IPS-18c (cell line): ENCODE measurements at regions not wholly inside any gene's neighbourhood (a gene's known extent, or its start where the extent isn't known, plus 50 kb on each side); places are given as distances from the start of the nearest gene placed in this dataset.
"Not testable (repeated sequence)": the region's sequence is repeated elsewhere in the genome, so short reads cannot be mapped to it uniquely, and the experiment has no call there.

Source experiments
- H3K4me3 ChIP-seq: 2 replicates; pipeline ENCODE4 v1.7.0; 2013; ENCODE audit warnings: low read depth, mild to moderate bottlenecking, low read length, moderate library complexity; ENCODE audit not compliant: insufficient read depth
- H3K9me3 ChIP-seq: one replicate; pipeline ENCODE4 v1.6.1; 2013; ENCODE audit warnings: mild to moderate bottlenecking, low read length, moderate library complexity; ENCODE audit not compliant: control insufficient read depth, insufficient read depth

- not testable (repeated sequence) for H3K4me3 ChIP-seq, H3K9me3 ChIP-seq
These were observed 215.6 kb downstream of the RTP5 start for GRCh38 chr2:242085024-242085674.

GRCh38 chr2:242085941-242086621 is 216.6 kb downstream of the RTP5 start:
- Histone ChIP-seq H3K9me3 (no peaks in the 10 kb centered on the region), H3K4me3 (no peak overlapping the region)

GRCh38 chr2:242088044-242088443 is 218.5 kb downstream of the RTP5 start:
- H3K9me3 ChIP-seq, result not testable (repeated sequence)
- peak overlapping the region; percentile 24; the same call in 1 of the 2 replicates for H3K4me3 ChIP-seq

GRCh38 chr2:242088471-242089212 is 219.1 kb downstream of the RTP5 start:
- H3K4me3 ChIP-seq, result peak overlapping the region; percentile 57
- no peaks in the 10 kb centered on the region for H3K9me3 ChIP-seq

GRCh38 chr2:242089213-242089549 is 219.7 kb downstream of the RTP5 start:
- H3K4me3 ChIP-seq, result peak overlapping the region; percentile 57; the same call in 1 of the 2 replicates
- H3K9me3 ChIP-seq, result not testable (repeated sequence)

GRCh38 chr2:242097278-242097677 is 227.7 kb downstream of the RTP5 start:
- not testable (repeated sequence) for H3K9me3 ChIP-seq, H3K4me3 ChIP-seq

- no peak overlapping the region for H3K4me3 ChIP-seq
These were observed 228.5 kb downstream of the RTP5 start for GRCh38 chr2:242098034-242098433.

GRCh38 chr2:242098445-242099128 is 229.1 kb downstream of the RTP5 start:
- no peaks in the 10 kb centered on the region for H3K9me3 ChIP-seq
- H3K4me3 ChIP-seq, result no peak overlapping the region

More at GRCh38 chr2:242098034-242098433, 228.5 kb downstream of the RTP5 start:
- no peaks in the 10 kb centered on the region for H3K9me3 ChIP-seq

GRCh38 chr2:242103093-242103492 is 233.6 kb downstream of the RTP5 start:
- H3K4me3 ChIP-seq, H3K9me3 ChIP-seq: not testable (repeated sequence)

GRCh38 chr2:242104202-242104956 is 234.8 kb downstream of the RTP5 start:
- not testable (repeated sequence) for H3K4me3 ChIP-seq, H3K9me3 ChIP-seq

GRCh38 chr2:242107065-242107464 is 237.5 kb downstream of the RTP5 start:
- H3K9me3 ChIP-seq, H3K4me3 ChIP-seq: not testable (repeated sequence)

- not testable (repeated sequence) for H3K4me3 ChIP-seq, H3K9me3 ChIP-seq
These were observed 239.4 kb downstream of the RTP5 start for GRCh38 chr2:242108797-242109500.

- H3K9me3 ChIP-seq, H3K4me3 ChIP-seq: not testable (repeated sequence)
These were observed 240.3 kb downstream of the RTP5 start for GRCh38 chr2:242109819-242110218.

- H3K4me3 ChIP-seq, H3K9me3 ChIP-seq: not testable (repeated sequence)
These were observed 242.4 kb downstream of the RTP5 start for GRCh38 chr2:242111954-242112353.

- H3K4me3 ChIP-seq, H3K9me3 ChIP-seq: not testable (repeated sequence)
These were observed 244.0 kb downstream of the RTP5 start for GRCh38 chr2:242113492-242113891.

- H3K4me3 ChIP-seq, H3K9me3 ChIP-seq: not testable (repeated sequence)
These were observed 247.1 kb downstream of the RTP5 start for GRCh38 chr2:242116676-242117075.

GRCh38 chr2:242117305-242117704 is 247.8 kb downstream of the RTP5 start:
- H3K4me3 ChIP-seq, H3K9me3 ChIP-seq: not testable (repeated sequence)
